H1 (cell line): ENCODE measurements at regions not wholly inside any gene's neighbourhood (a gene's known extent, or its start where the extent isn't known, plus 50 kb on each side); places are given as distances from the start of the nearest gene placed in this dataset.

ENCODE experiments used
- ATF2 ChIP-seq: IDR thresholded peaks from 2 replicates; pipeline ENCODE4 v1.6.1; 2012; ENCODE audit warnings: low read length, inconsistent platforms
- BACH1 ChIP-seq: IDR thresholded peaks from 2 replicates; pipeline ENCODE4 v1.6.1; 2012; ENCODE audit warnings: low read length, improper control_type of control experiment
- CEBPB ChIP-seq: IDR thresholded peaks from 2 replicates; pipeline ENCODE4 v1.6.1; 2012; ENCODE audit warnings: low read depth, low read length
- CHD7 ChIP-seq: fragments of 300-600 bp; sonication (generic); IDR thresholded peaks from 2 replicates; pipeline ENCODE4 v1.7.1; 2012; ENCODE audit warnings: low read length, moderate library complexity, mild to moderate bottlenecking, inconsistent platforms; ENCODE audit not compliant: insufficient replicate concordance
- TAF7 ChIP-seq: optimal IDR thresholded peaks from 2 replicates; pipeline ENCODE3; 2011; ENCODE audit warnings: low read depth, mild to moderate bottlenecking, inconsistent platforms, low read length, moderate library complexity, borderline replicate concordance

DNA sequence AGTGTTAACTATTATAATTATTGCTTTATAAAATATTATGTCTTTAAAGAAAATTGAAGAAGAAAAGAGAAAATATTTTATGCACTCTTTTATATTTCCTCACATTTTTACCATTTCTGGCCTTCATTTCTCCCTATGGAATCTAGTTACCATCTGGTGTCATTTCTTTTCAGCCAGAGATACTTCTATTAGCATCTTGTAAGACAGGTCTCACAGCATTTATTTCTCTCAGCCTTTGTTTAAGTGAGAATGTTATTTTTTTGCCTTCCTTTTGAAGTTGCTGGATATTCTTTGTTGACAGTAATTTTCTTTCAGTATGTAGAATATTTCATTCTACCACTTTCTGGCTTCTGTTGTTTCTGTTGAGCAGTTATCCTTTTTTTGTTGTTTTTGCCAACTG is 652.1 kb upstream of the CITED2 start (continued):
- no peak for TF ChIP-seq CHD7
- TF ChIP-seq CEBPB: no peak
- TF ChIP-seq ATF2: no peak
- TF ChIP-seq TAF7: no peak
- no peak for TF ChIP-seq BACH1
